ENCODE measurements at regions not wholly inside any gene's neighbourhood (a gene's known extent, or its start where the extent isn't known, plus 50 kb on each side); places are given as distances from the start of the nearest gene placed in this dataset.

DNA sequence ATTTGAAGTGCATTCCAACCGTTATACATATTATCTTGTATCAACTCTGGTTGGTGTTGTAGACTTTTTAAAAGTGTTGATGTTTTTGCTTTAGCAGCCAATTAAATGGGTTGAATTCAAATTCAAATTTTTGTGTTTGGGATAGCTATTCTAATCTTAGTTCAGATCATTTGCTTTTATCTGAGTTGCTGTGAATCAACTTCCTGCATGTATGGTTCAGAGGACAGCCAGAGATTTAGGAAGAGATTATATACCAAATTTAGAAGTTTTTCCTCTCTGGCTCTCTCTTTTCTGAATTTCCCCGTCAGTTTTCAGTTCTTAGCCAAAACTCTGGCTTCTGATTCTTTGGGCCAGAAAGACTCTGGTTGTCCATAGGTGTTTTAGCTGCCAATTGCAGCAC, 415.5 kb downstream of the NUF2 start:
- Histone ChIP-seq H3K27me3 (no peaks in the 10 kb centered on the region), H3K4me3 (no peak overlapping the region), H3K36me3 (no peaks in the 10 kb centered on the region), H3K9me3 (no peaks in the 10 kb centered on the region)
- DNase-seq = no peak

- no peak for DNase-seq
- no peak overlapping the region for H3K4me3 ChIP-seq
- H3K27me3 ChIP-seq = no peaks in the 10 kb centered on the region
- no peaks in the 10 kb centered on the region for H3K36me3 ChIP-seq
- H3K9me3 ChIP-seq = peaks cover 4% of the 10 kb centered on the region; the same call in 1 of the 2 replicates
Observed at GRCh38 chr1:163744301-163744887, 422.6 kb downstream of the NUF2 start.

- Histone ChIP-seq H3K27me3 (no peaks in the 10 kb centered on the region), H3K36me3 (no peaks in the 10 kb centered on the region), H3K9me3 (peaks cover 4% of the 10 kb centered on the region; the same call in 1 of the 2 replicates), H3K4me3 (no peak overlapping the region)
- no peak for DNase-seq
Observed at GRCh38 chr1:163745204-163745603, 423.4 kb downstream of the NUF2 start.

DNA sequence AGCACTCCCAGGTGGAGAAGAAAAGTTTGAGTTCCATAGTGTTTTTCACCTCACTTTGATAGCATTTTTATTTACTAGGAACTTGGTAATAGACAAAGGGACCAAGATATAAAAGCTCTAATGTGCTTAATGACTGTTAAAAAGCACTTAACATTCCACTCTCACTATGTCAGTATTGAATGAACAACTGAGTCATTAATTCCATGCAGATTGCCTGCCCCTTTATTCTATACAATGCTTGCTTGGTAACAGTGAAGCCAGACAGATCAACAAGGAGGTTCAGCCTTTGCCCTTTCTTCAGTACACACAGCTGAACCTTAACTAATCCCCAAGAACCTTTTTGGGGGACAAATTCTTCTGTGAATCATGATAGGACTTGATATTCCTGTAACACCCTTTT, 425.5 kb downstream of the NUF2 start:
- DNase-seq = no peak
- H3K4me3 ChIP-seq = no peak overlapping the region
- H3K36me3 ChIP-seq = no peaks in the 10 kb centered on the region
- H3K9me3 ChIP-seq = peaks cover 4% of the 10 kb centered on the region; the same call in 1 of the 2 replicates
- H3K27me3 ChIP-seq = no peaks in the 10 kb centered on the region

- no peaks in the 10 kb centered on the region for H3K27me3 ChIP-seq
- peaks cover 4% of the 10 kb centered on the region; the same call in 1 of the 2 replicates for H3K9me3 ChIP-seq
- H3K4me3 ChIP-seq = no peak overlapping the region
- H3K36me3 ChIP-seq = no peaks in the 10 kb centered on the region
- DNase-seq = no peak
Observed at GRCh38 chr1:163747855-163748254, 426.1 kb downstream of the NUF2 start.

- no peak for DNase-seq
- no peaks in the 10 kb centered on the region for H3K27me3 ChIP-seq
- no peaks in the 10 kb centered on the region for H3K9me3 ChIP-seq
- no peak overlapping the region for H3K4me3 ChIP-seq
- no peaks in the 10 kb centered on the region for H3K36me3 ChIP-seq
Observed at GRCh38 chr1:163758977-163759670, 437.4 kb downstream of the NUF2 start.

- Histone ChIP-seq H3K4me3 (no peak overlapping the region), H3K9me3 (no peaks in the 10 kb centered on the region), H3K36me3 (no peaks in the 10 kb centered on the region), H3K27me3 (no peaks in the 10 kb centered on the region)
- DNase-seq = no peak
Observed at GRCh38 chr1:163761898-163762297, 440.1 kb downstream of the NUF2 start.

- DNase-seq = no peak
Observed at GRCh38 chr1:163766257-163766918, 444.6 kb downstream of the NUF2 start.

DNA sequence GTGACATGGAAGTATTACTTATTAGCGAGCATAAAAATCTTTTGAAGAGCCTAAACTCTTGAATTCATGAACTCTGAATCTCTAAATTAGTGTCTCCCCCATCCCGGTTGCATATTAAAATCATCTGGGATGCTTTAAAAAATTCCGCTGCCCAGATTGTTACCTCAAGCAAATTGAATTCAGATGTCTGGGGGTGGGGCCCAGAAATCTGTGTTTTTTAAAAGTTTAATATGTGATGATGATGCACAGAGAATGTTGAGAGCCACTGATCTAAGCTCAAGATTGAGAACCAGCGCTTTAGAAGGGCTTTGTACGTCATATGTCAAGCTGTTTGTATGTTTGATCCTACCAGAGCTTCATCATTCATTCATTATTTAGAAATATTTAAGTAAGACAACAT, 446.8 kb downstream of the NUF2 start:
- H3K36me3 ChIP-seq = no peaks in the 10 kb centered on the region
- H3K27me3 ChIP-seq = no peaks in the 10 kb centered on the region

More at GRCh38 chr1:163766257-163766918, 444.6 kb downstream of the NUF2 start:
- no peak overlapping the region for H3K4me3 ChIP-seq
- H3K36me3 ChIP-seq = no peaks in the 10 kb centered on the region
- H3K27me3 ChIP-seq = no peaks in the 10 kb centered on the region
- H3K9me3 ChIP-seq = no peaks in the 10 kb centered on the region

GRCh38 chr1:163770265-163770664, 448.5 kb downstream of the NUF2 start:
- no peaks in the 10 kb centered on the region for H3K9me3 ChIP-seq
- H3K4me3 ChIP-seq = no peak overlapping the region
- no peaks in the 10 kb centered on the region for H3K36me3 ChIP-seq
- no peak for DNase-seq
- no peaks in the 10 kb centered on the region for H3K27me3 ChIP-seq

More for the DNA sequence above, 446.8 kb downstream of the NUF2 start:
- no peak for DNase-seq
- H3K4me3 ChIP-seq = no peak overlapping the region
- no peaks in the 10 kb centered on the region for H3K9me3 ChIP-seq

- H3K9me3 ChIP-seq = no peaks in the 10 kb centered on the region
- no peaks in the 10 kb centered on the region for H3K27me3 ChIP-seq
- H3K4me3 ChIP-seq = no peak overlapping the region
- DNase-seq = no peak
- no peaks in the 10 kb centered on the region for H3K36me3 ChIP-seq
Observed at GRCh38 chr1:163771637-163772036, 449.9 kb downstream of the NUF2 start.

- DNase-seq = no peak
- Histone ChIP-seq H3K36me3 (no peaks in the 10 kb centered on the region), H3K4me3 (no peak overlapping the region), H3K27me3 (no peaks in the 10 kb centered on the region), H3K9me3 (no peaks in the 10 kb centered on the region)
Observed at GRCh38 chr1:163772246-163772645, 450.5 kb downstream of the NUF2 start.

- no peak for DNase-seq
- no peaks in the 10 kb centered on the region for H3K9me3 ChIP-seq
- no peak overlapping the region for H3K4me3 ChIP-seq
- no peaks in the 10 kb centered on the region for H3K36me3 ChIP-seq
- H3K27me3 ChIP-seq = no peaks in the 10 kb centered on the region
Observed at GRCh38 chr1:163773396-163773795, 451.6 kb downstream of the NUF2 start.

DNA sequence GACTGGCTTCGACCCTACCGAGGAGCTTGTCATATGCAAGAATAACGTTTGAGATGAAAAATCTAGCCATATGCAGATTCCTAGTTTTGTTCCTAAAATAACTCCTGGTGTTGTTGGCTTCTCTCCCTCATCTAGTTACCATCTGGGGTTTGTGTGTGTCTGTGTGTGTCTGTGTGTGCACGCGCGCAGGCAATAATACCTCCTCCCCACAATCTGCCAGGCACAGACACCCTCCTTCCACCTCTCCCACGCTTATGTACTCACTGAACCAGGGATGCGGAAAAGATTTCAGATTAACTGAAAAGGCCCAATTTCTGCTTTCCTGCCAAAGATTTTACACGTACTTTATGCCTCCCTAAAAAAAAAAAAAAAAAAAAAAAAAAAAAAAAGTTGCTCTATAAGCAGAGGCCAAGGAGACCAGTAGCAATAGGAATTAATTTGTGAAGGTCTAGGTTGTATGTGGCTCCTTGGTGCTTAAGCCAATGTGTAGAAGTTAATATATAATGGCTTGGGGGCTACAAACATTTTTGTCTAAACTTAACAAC, 452.7 kb downstream of the NUF2 start:
- no peaks in the 10 kb centered on the region for H3K27me3 ChIP-seq
- no peak overlapping the region for H3K4me3 ChIP-seq
- no peaks in the 10 kb centered on the region for H3K36me3 ChIP-seq
- no peak for DNase-seq
- no peaks in the 10 kb centered on the region for H3K9me3 ChIP-seq

DNA sequence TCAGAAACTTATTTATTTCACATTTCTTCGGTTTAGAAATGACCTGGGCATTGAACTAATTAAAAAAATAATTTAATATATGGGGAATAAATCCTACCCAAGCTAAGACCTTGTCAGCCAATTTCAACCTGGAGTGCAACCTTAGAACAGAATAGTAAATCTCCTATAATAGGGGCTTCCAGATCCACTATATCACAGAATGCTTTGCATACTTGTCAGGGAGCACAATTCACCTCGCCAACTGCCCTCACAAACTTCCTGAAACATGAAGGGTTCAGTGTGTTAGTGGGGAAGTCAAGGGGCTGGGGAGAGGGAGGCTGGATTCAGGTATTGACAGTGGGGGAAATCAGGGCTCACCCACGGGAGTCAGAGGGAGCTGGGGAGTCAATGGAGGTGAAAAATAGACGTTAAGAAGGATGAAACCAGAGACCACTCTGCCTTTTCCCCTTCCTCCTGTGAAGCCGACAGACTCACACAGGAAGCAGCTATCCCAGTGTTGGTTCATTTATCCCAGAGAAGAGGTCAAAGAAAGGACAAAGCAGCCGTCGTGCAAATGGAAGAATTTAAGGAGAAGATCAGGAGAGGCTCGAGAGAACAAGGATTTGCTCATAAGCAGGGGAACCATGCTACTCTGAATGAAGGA, 453.3 kb downstream of the NUF2 start:
- H3K27me3 ChIP-seq = no peaks in the 10 kb centered on the region
- no peak overlapping the region for H3K4me3 ChIP-seq
- DNase-seq = no peak
- H3K36me3 ChIP-seq = no peaks in the 10 kb centered on the region
- H3K9me3 ChIP-seq = peaks cover under 1% of the 10 kb centered on the region; the same call in 1 of the 2 replicates

- no peak for DNase-seq
- Histone ChIP-seq H3K9me3 (peaks cover 4% of the 10 kb centered on the region; the same call in 1 of the 2 replicates), H3K4me3 (no peak overlapping the region), H3K27me3 (no peaks in the 10 kb centered on the region), H3K36me3 (no peaks in the 10 kb centered on the region)
Observed at GRCh38 chr1:163777205-163777604, 455.5 kb downstream of the NUF2 start.

GRCh38 chr1:163781146-163781545, 459.4 kb downstream of the NUF2 start:
- DNase-seq = no peak
- Histone ChIP-seq H3K36me3 (no peaks in the 10 kb centered on the region), H3K27me3 (no peaks in the 10 kb centered on the region), H3K4me3 (no peak overlapping the region), H3K9me3 (peaks cover 4% of the 10 kb centered on the region; the same call in 1 of the 2 replicates)

Measured in MG63 (cell line).